H1 (cell line): ENCODE measurements at regions not wholly inside any gene's neighbourhood (a gene's known extent, or its start where the extent isn't known, plus 50 kb on each side); places are given as distances from the start of the nearest gene placed in this dataset.

Experiments used
- ASH2L ChIP-seq: fragments of 200-600, 300-600 bp; sonication (generic); IDR thresholded peaks from one replicate; pipeline ENCODE4 v1.7.1; 2017; ENCODE audit warnings: low read length
- BCL11A ChIP-seq, 2 experiments: IDR thresholded peaks; one replicate each; pipeline ENCODE4 v1.6.1; 2011; ENCODE audit warnings: low read depth in 2 of 2, low read length in 2 of 2, mild to moderate bottlenecking in 2 of 2
- TF ChIP-seq, protein P1 (sequence below): fragments of 300-600 bp; sonication (generic); IDR thresholded peaks from 2 replicates; pipeline ENCODE4 v1.7.1; 2012; ENCODE audit warnings: low read length, moderate library complexity, mild to moderate bottlenecking, inconsistent platforms; ENCODE audit not compliant: insufficient replicate concordance

DNA sequence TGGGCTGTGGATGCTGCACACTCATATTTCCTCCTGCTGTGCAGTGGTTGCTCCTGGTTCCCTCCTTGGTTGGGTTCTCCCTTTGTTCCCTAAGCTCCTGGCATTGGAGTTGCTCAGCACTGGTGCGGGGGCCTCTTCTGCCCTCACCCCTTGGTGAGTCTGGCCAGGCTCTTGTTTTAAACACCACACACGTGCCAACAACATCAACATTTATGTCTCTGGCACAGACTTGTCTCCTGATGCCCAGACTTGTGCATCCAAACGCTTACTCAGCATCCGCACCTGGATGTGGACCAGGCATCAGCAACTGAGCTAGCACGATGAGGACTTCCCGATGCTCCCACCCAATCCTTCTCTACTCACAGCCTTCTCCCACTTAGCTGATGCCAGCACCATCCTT lies 627.6 kb downstream of the NPHP4 start (continued):
- TF ChIP-seq, protein P1, sequence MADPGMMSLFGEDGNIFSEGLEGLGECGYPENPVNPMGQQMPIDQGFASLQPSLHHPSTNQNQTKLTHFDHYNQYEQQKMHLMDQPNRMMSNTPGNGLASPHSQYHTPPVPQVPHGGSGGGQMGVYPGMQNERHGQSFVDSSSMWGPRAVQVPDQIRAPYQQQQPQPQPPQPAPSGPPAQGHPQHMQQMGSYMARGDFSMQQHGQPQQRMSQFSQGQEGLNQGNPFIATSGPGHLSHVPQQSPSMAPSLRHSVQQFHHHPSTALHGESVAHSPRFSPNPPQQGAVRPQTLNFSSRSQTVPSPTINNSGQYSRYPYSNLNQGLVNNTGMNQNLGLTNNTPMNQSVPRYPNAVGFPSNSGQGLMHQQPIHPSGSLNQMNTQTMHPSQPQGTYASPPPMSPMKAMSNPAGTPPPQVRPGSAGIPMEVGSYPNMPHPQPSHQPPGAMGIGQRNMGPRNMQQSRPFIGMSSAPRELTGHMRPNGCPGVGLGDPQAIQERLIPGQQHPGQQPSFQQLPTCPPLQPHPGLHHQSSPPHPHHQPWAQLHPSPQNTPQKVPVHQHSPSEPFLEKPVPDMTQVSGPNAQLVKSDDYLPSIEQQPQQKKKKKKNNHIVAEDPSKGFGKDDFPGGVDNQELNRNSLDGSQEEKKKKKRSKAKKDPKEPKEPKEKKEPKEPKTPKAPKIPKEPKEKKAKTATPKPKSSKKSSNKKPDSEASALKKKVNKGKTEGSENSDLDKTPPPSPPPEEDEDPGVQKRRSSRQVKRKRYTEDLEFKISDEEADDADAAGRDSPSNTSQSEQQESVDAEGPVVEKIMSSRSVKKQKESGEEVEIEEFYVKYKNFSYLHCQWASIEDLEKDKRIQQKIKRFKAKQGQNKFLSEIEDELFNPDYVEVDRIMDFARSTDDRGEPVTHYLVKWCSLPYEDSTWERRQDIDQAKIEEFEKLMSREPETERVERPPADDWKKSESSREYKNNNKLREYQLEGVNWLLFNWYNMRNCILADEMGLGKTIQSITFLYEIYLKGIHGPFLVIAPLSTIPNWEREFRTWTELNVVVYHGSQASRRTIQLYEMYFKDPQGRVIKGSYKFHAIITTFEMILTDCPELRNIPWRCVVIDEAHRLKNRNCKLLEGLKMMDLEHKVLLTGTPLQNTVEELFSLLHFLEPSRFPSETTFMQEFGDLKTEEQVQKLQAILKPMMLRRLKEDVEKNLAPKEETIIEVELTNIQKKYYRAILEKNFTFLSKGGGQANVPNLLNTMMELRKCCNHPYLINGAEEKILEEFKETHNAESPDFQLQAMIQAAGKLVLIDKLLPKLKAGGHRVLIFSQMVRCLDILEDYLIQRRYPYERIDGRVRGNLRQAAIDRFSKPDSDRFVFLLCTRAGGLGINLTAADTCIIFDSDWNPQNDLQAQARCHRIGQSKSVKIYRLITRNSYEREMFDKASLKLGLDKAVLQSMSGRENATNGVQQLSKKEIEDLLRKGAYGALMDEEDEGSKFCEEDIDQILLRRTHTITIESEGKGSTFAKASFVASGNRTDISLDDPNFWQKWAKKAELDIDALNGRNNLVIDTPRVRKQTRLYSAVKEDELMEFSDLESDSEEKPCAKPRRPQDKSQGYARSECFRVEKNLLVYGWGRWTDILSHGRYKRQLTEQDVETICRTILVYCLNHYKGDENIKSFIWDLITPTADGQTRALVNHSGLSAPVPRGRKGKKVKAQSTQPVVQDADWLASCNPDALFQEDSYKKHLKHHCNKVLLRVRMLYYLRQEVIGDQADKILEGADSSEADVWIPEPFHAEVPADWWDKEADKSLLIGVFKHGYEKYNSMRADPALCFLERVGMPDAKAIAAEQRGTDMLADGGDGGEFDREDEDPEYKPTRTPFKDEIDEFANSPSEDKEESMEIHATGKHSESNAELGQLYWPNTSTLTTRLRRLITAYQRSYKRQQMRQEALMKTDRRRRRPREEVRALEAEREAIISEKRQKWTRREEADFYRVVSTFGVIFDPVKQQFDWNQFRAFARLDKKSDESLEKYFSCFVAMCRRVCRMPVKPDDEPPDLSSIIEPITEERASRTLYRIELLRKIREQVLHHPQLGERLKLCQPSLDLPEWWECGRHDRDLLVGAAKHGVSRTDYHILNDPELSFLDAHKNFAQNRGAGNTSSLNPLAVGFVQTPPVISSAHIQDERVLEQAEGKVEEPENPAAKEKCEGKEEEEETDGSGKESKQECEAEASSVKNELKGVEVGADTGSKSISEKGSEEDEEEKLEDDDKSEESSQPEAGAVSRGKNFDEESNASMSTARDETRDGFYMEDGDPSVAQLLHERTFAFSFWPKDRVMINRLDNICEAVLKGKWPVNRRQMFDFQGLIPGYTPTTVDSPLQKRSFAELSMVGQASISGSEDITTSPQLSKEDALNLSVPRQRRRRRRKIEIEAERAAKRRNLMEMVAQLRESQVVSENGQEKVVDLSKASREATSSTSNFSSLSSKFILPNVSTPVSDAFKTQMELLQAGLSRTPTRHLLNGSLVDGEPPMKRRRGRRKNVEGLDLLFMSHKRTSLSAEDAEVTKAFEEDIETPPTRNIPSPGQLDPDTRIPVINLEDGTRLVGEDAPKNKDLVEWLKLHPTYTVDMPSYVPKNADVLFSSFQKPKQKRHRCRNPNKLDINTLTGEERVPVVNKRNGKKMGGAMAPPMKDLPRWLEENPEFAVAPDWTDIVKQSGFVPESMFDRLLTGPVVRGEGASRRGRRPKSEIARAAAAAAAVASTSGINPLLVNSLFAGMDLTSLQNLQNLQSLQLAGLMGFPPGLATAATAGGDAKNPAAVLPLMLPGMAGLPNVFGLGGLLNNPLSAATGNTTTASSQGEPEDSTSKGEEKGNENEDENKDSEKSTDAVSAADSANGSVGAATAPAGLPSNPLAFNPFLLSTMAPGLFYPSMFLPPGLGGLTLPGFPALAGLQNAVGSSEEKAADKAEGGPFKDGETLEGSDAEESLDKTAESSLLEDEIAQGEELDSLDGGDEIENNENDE, result no peak
- no peak for TF ChIP-seq ASH2L
- no peak for TF ChIP-seq BCL11A (IDR thresholded peaks at IDR 0.05; ENCODE audit: low read depth in 2 of 2, low read length in 2 of 2)
- TF ChIP-seq, all 59 proteins: peak for 0
